ENCODE measurements at regions not wholly inside any gene's neighbourhood (a gene's known extent, or its start where the extent isn't known, plus 50 kb on each side); places are given as distances from the start of the nearest gene placed in this dataset.
A peak's percentile ranks its signal among the peaks of the same experiment; 100 is the strongest.

DNA sequence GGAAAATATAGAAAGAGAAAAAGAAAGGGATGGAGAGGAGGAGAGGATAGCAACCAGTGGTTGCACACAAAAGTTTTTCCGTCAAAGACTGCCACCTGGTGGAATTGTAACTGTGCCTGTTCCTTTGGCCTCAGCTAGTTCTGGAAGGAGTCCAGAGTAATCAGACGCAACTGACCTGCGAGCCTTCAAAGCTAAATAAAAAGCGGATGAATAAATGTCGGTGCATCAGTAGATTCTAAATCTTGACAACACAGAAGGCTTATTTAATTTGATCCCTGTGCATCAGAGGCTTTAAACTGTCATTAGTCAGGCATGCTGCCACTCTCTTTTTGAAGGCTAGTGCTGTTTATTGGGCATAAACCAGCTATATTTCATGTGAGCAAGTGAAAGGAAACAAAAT is 132.9 kb upstream of the ACO1 start:
- Histone ChIP-seq H2AFZ (ENCODE audit: control insufficient read depth, low read depth, low read length) (no peak overlapping the region), H4K20me1 (ENCODE audit: control insufficient read depth, insufficient read depth) (no peaks in the 10 kb centered on the region), H3K27ac (ENCODE audit: control insufficient read depth, insufficient read depth) (no peak overlapping the region), H3K36me3 (ENCODE audit: control insufficient read depth in 2 of 2, insufficient read depth in 2 of 2, low read length in 1 of 2) (no peaks in the 10 kb centered on the region), H3K9me3 (replicated peaks; ENCODE audit: control insufficient read depth, insufficient read depth, low read length) (no peaks in the 10 kb centered on the region), H3K4me2 (ENCODE audit: control insufficient read depth, insufficient read depth) (no peak overlapping the region), H3K79me2 (ENCODE audit: control insufficient read depth, insufficient read depth, low read length) (no peaks in the 10 kb centered on the region), H3K9ac (ENCODE audit: control insufficient read depth, insufficient read depth, low read length) (no peak overlapping the region), H3K27me3 (replicated peaks in 1 of 2; ENCODE audit: control insufficient read depth in 2 of 2, insufficient read depth in 2 of 2, low read length in 1 of 2) (no peaks in the 10 kb centered on the region), H3K4me1 (ENCODE audit: control insufficient read depth, insufficient read depth, low read length) (no peaks in the 10 kb centered on the region), H3K4me3 (no peak overlapping the region)
- POLR2A ChIA-PET: no interaction called here
- intact Hi-C loops (cut with micrococcal nuclease; ENCODE audit: unreplicated experiment) (loop anchor here (1.0 to 10.0 kb wide), 5 partner anchors 104 to 447 kb away; no protein-coding TSS in a partner anchor), in situ Hi-C loops (cut with MboI) (no loop called here)
- BruUV-seq (replicated peaks): no TSS peak
- RAD21 ChIA-PET (ENCODE audit: unreplicated experiment): interaction anchor here (0.8 to 1.2 kb wide), 4 partner anchors 10 to 335 kb away, joined by 3 to 4 read pairs (median 4); no protein-coding TSS in a partner anchor
- 2% methylated on average over 5 of the region's 5 CpGs for WGBS (ENCODE audit: insufficient coverage, insufficient replicate concordance, low lambda C conversion rate, missing lambda C conversion rate)
- peak; percentile 92 for FAIRE-seq
- CTCF ChIA-PET: interaction anchor here (0.6 to 2.2 kb wide), 14 partner anchors 9 to 1130 kb away, joined by 3 to 10 read pairs (median 4); partner anchors contain the start of gene RIGI
- SMC1A ChIA-PET (ENCODE audit: uncharacterized antibody, unreplicated experiment): interaction anchor here (0.6 to 2.2 kb wide), 7 partner anchors 11 to 1086 kb away, joined by 3 to 10 read pairs (median 3); no protein-coding TSS in a partner anchor
- peak; percentile 91 for ATAC-seq
- peak; percentile 13 for DNase-seq (ENCODE audit: low read depth, low spot score)
- TF ChIP-seq ZSCAN29 (IDR thresholded peaks at IDR 0.05) (no peak), IKZF1 (conservative IDR thresholded peaks at IDR 0.05) (no peak), CHD1 (IDR thresholded peaks at IDR 0.05; ENCODE audit: low read depth, low read length) (no peak), ESRRA (IDR thresholded peaks at IDR 0.05; ENCODE audit: low read length) (no peak), DPF2 (IDR thresholded peaks at IDR 0.05) (no peak), EED (IDR thresholded peaks at IDR 0.05; ENCODE audit: low read depth) (no peak), SIN3A (IDR thresholded peaks at IDR 0.05; ENCODE audit: low read depth, low read length) (no peak), RUNX3 (IDR thresholded peaks at IDR 0.05; ENCODE audit: low read length) (0 out of 2 replicates have a peak, but pooled peaks have one; percentile 23), ZNF384 (IDR thresholded peaks at IDR 0.05; ENCODE audit: borderline replicate concordance, low read depth, low read length) (no peak), ETV6 (conservative IDR thresholded peaks at IDR 0.05 in 1 of 2, IDR thresholded peaks at IDR 0.05 in 1 of 2; ENCODE audit: borderline replicate concordance in 1 of 2, low read depth in 1 of 2) (no peak), CBX5 (IDR thresholded peaks at IDR 0.05; ENCODE audit: low read depth) (no peak), RAD21 (IDR thresholded peaks at IDR 0.05; ENCODE audit: insufficient read depth, low read depth, low read length) (peak; percentile 83), SMARCA5 (IDR thresholded peaks at IDR 0.05) (no peak), TBL1XR1 (IDR thresholded peaks at IDR 0.05; ENCODE audit: low read depth, low read length) (no peak), NFIC (IDR thresholded peaks at IDR 0.05; ENCODE audit: low read depth, low read length) (no peak), SMC3 (IDR thresholded peaks at IDR 0.05; ENCODE audit: borderline replicate concordance, low read length) (peak; percentile 90)
- TF ChIP-seq, protein P1, sequence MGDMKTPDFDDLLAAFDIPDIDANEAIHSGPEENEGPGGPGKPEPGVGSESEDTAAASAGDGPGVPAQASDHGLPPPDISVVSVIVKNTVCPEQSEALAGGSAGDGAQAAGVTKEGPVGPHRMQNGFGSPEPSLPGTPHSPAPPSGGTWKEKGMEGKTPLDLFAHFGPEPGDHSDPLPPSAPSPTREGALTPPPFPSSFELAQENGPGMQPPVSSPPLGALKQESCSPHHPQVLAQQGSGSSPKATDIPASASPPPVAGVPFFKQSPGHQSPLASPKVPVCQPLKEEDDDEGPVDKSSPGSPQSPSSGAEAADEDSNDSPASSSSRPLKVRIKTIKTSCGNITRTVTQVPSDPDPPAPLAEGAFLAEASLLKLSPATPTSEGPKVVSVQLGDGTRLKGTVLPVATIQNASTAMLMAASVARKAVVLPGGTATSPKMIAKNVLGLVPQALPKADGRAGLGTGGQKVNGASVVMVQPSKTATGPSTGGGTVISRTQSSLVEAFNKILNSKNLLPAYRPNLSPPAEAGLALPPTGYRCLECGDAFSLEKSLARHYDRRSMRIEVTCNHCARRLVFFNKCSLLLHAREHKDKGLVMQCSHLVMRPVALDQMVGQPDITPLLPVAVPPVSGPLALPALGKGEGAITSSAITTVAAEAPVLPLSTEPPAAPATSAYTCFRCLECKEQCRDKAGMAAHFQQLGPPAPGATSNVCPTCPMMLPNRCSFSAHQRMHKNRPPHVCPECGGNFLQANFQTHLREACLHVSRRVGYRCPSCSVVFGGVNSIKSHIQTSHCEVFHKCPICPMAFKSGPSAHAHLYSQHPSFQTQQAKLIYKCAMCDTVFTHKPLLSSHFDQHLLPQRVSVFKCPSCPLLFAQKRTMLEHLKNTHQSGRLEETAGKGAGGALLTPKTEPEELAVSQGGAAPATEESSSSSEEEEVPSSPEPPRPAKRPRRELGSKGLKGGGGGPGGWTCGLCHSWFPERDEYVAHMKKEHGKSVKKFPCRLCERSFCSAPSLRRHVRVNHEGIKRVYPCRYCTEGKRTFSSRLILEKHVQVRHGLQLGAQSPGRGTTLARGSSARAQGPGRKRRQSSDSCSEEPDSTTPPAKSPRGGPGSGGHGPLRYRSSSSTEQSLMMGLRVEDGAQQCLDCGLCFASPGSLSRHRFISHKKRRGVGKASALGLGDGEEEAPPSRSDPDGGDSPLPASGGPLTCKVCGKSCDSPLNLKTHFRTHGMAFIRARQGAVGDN (IDR thresholded peaks at IDR 0.05): no peak
- TF ChIP-seq, protein P2, sequence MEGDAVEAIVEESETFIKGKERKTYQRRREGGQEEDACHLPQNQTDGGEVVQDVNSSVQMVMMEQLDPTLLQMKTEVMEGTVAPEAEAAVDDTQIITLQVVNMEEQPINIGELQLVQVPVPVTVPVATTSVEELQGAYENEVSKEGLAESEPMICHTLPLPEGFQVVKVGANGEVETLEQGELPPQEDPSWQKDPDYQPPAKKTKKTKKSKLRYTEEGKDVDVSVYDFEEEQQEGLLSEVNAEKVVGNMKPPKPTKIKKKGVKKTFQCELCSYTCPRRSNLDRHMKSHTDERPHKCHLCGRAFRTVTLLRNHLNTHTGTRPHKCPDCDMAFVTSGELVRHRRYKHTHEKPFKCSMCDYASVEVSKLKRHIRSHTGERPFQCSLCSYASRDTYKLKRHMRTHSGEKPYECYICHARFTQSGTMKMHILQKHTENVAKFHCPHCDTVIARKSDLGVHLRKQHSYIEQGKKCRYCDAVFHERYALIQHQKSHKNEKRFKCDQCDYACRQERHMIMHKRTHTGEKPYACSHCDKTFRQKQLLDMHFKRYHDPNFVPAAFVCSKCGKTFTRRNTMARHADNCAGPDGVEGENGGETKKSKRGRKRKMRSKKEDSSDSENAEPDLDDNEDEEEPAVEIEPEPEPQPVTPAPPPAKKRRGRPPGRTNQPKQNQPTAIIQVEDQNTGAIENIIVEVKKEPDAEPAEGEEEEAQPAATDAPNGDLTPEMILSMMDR (IDR thresholded peaks at IDR 0.05 in 2 of 3, conservative IDR thresholded peaks at IDR 0.05 in 1 of 3; ENCODE audit: control insufficient read depth in 2 of 3, extremely low read depth in 1 of 3, insufficient read depth in 1 of 3, low read depth in 3 of 3, low read length in 3 of 3): peak; percentile 71 to 76 (median 73)
- TF ChIP-seq, protein P3, sequence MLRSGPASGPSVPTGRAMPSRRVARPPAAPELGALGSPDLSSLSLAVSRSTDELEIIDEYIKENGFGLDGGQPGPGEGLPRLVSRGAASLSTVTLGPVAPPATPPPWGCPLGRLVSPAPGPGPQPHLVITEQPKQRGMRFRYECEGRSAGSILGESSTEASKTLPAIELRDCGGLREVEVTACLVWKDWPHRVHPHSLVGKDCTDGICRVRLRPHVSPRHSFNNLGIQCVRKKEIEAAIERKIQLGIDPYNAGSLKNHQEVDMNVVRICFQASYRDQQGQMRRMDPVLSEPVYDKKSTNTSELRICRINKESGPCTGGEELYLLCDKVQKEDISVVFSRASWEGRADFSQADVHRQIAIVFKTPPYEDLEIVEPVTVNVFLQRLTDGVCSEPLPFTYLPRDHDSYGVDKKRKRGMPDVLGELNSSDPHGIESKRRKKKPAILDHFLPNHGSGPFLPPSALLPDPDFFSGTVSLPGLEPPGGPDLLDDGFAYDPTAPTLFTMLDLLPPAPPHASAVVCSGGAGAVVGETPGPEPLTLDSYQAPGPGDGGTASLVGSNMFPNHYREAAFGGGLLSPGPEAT (IDR thresholded peaks at IDR 0.05; ENCODE audit: low read depth): no peak
